ENCODE measurements at regions not wholly inside any gene's neighbourhood (a gene's known extent, or its start where the extent isn't known, plus 50 kb on each side); places are given as distances from the start of the nearest gene placed in this dataset.

GRCh38 chr2:128394007-128394730 lies 75.5 kb upstream of the HS6ST1 start:
- Histone ChIP-seq H3K9me3 (ENCODE audit: control insufficient read depth, low read length) (no peaks in the 10 kb centered on the region), H3K27ac (ENCODE audit: insufficient read depth, low read depth, low read length, poor library complexity, severe bottlenecking) (no peak overlapping the region), H3K4me3 (ENCODE audit: insufficient read depth, low read depth, low read length) (no peak overlapping the region), H3K27me3 (ENCODE audit: control insufficient read depth, insufficient read depth, low read length, poor library complexity, severe bottlenecking) (no peaks in the 10 kb centered on the region), H3K36me3 (ENCODE audit: control insufficient read depth, insufficient read depth, low read length) (no peaks in the 10 kb centered on the region), H3K4me1 (ENCODE audit: control insufficient read depth, insufficient read depth, low read length) (no peaks in the 10 kb centered on the region)
- WGBS, 2 experiments, result 80 to 84% methylated on average over 11 of the region's 11 CpGs

GRCh38 chr2:128395196-128395595 lies 76.5 kb upstream of the HS6ST1 start:
- H3K9me3 ChIP-seq (ENCODE audit: control insufficient read depth, low read length), result no peaks in the 10 kb centered on the region
- no peak overlapping the region for H3K27ac ChIP-seq (ENCODE audit: insufficient read depth, low read depth, low read length, poor library complexity, severe bottlenecking)
- 83 to 85% methylated on average over 9 to 10 of the region's 10 CpGs for WGBS, 2 experiments
- H3K36me3 ChIP-seq (ENCODE audit: control insufficient read depth, insufficient read depth, low read length), result no peaks in the 10 kb centered on the region
- H3K4me1 ChIP-seq (ENCODE audit: control insufficient read depth, insufficient read depth, low read length), result no peaks in the 10 kb centered on the region
- H3K27me3 ChIP-seq (ENCODE audit: control insufficient read depth, insufficient read depth, low read length, poor library complexity, severe bottlenecking), result no peaks in the 10 kb centered on the region
- H3K4me3 ChIP-seq (ENCODE audit: insufficient read depth, low read depth, low read length), result no peak overlapping the region

GRCh38 chr2:128395640-128396499 lies 77.2 kb upstream of the HS6ST1 start:
- H3K36me3 ChIP-seq (ENCODE audit: control insufficient read depth, insufficient read depth, low read length), result no peaks in the 10 kb centered on the region
- H3K9me3 ChIP-seq (ENCODE audit: control insufficient read depth, low read length), result no peaks in the 10 kb centered on the region
- H3K4me3 ChIP-seq (ENCODE audit: insufficient read depth, low read depth, low read length), result no peak overlapping the region
- WGBS, 2 experiments, result 89% methylated on average over 14 of the region's 15 CpGs
- peak overlapping the region; percentile 53 for H3K27ac ChIP-seq (ENCODE audit: insufficient read depth, low read depth, low read length, poor library complexity, severe bottlenecking)
- no peaks in the 10 kb centered on the region for H3K4me1 ChIP-seq (ENCODE audit: control insufficient read depth, insufficient read depth, low read length)
- H3K27me3 ChIP-seq (ENCODE audit: control insufficient read depth, insufficient read depth, low read length, poor library complexity, severe bottlenecking), result no peaks in the 10 kb centered on the region

- no peaks in the 10 kb centered on the region for H3K9me3 ChIP-seq (ENCODE audit: control insufficient read depth, low read length)
- no peak overlapping the region for H3K4me3 ChIP-seq (ENCODE audit: insufficient read depth, low read depth, low read length)
- WGBS, 2 experiments, result 14 to 15% methylated on average over 7 of the region's 7 CpGs
- H3K36me3 ChIP-seq (ENCODE audit: control insufficient read depth, insufficient read depth, low read length), result no peaks in the 10 kb centered on the region
- H3K27ac ChIP-seq (ENCODE audit: insufficient read depth, low read depth, low read length, poor library complexity, severe bottlenecking), result peak overlapping the region; percentile 53
- no peaks in the 10 kb centered on the region for H3K4me1 ChIP-seq (ENCODE audit: control insufficient read depth, insufficient read depth, low read length)
- no peaks in the 10 kb centered on the region for H3K27me3 ChIP-seq (ENCODE audit: control insufficient read depth, insufficient read depth, low read length, poor library complexity, severe bottlenecking)
These were observed 77.8 kb upstream of the HS6ST1 start for GRCh38 chr2:128396500-128396891.

GRCh38 chr2:128396946-128397345 lies 78.3 kb upstream of the HS6ST1 start:
- 89% methylated on average over 1 of the region's 2 CpGs; no CpG with 5 or more reads in 1 of the 2 experiments for WGBS, 2 experiments
- Histone ChIP-seq H3K27ac (ENCODE audit: insufficient read depth, low read depth, low read length, poor library complexity, severe bottlenecking) (no peak overlapping the region), H3K36me3 (ENCODE audit: control insufficient read depth, insufficient read depth, low read length) (no peaks in the 10 kb centered on the region), H3K9me3 (ENCODE audit: control insufficient read depth, low read length) (no peaks in the 10 kb centered on the region), H3K27me3 (ENCODE audit: control insufficient read depth, insufficient read depth, low read length, poor library complexity, severe bottlenecking) (no peaks in the 10 kb centered on the region), H3K4me3 (ENCODE audit: insufficient read depth, low read depth, low read length) (no peak overlapping the region), H3K4me1 (ENCODE audit: control insufficient read depth, insufficient read depth, low read length) (no peaks in the 10 kb centered on the region)

- WGBS, 2 experiments, result 97 to 98% methylated on average over 2 of the region's 2 CpGs
- H3K36me3 ChIP-seq (ENCODE audit: control insufficient read depth, insufficient read depth, low read length), result no peaks in the 10 kb centered on the region
These were observed 80.6 kb upstream of the HS6ST1 start for GRCh38 chr2:128399256-128399655.

GRCh38 chr2:128399690-128400291 lies 81.1 kb upstream of the HS6ST1 start:
- no peaks in the 10 kb centered on the region for H3K4me1 ChIP-seq (ENCODE audit: control insufficient read depth, insufficient read depth, low read length)
- 72 to 77% methylated on average over 5 of the region's 5 CpGs for WGBS, 2 experiments
- H3K9me3 ChIP-seq (ENCODE audit: control insufficient read depth, low read length), result no peaks in the 10 kb centered on the region
- no peaks in the 10 kb centered on the region for H3K36me3 ChIP-seq (ENCODE audit: control insufficient read depth, insufficient read depth, low read length)
- H3K27me3 ChIP-seq (ENCODE audit: control insufficient read depth, insufficient read depth, low read length, poor library complexity, severe bottlenecking), result no peaks in the 10 kb centered on the region
- H3K27ac ChIP-seq (ENCODE audit: insufficient read depth, low read depth, low read length, poor library complexity, severe bottlenecking), result no peak overlapping the region
- no peak overlapping the region for H3K4me3 ChIP-seq (ENCODE audit: insufficient read depth, low read depth, low read length)

More at GRCh38 chr2:128399256-128399655, 80.6 kb upstream of the HS6ST1 start:
- Histone ChIP-seq H3K4me3 (ENCODE audit: insufficient read depth, low read depth, low read length) (no peak overlapping the region), H3K27me3 (ENCODE audit: control insufficient read depth, insufficient read depth, low read length, poor library complexity, severe bottlenecking) (no peaks in the 10 kb centered on the region), H3K27ac (ENCODE audit: insufficient read depth, low read depth, low read length, poor library complexity, severe bottlenecking) (no peak overlapping the region), H3K4me1 (ENCODE audit: control insufficient read depth, insufficient read depth, low read length) (no peaks in the 10 kb centered on the region), H3K9me3 (ENCODE audit: control insufficient read depth, low read length) (no peaks in the 10 kb centered on the region)

- no peak overlapping the region for H3K4me3 ChIP-seq (ENCODE audit: insufficient read depth, low read depth, low read length)
- H3K27ac ChIP-seq (ENCODE audit: insufficient read depth, low read depth, low read length, poor library complexity, severe bottlenecking), result no peak overlapping the region
- H3K36me3 ChIP-seq (ENCODE audit: control insufficient read depth, insufficient read depth, low read length), result no peaks in the 10 kb centered on the region
- no peaks in the 10 kb centered on the region for H3K4me1 ChIP-seq (ENCODE audit: control insufficient read depth, insufficient read depth, low read length)
- 92 to 93% methylated on average over 7 of the region's 8 CpGs for WGBS, 2 experiments
- no peaks in the 10 kb centered on the region for H3K9me3 ChIP-seq (ENCODE audit: control insufficient read depth, low read length)
- no peaks in the 10 kb centered on the region for H3K27me3 ChIP-seq (ENCODE audit: control insufficient read depth, insufficient read depth, low read length, poor library complexity, severe bottlenecking)
These were observed 83.0 kb upstream of the HS6ST1 start for GRCh38 chr2:128401680-128402079.

- Histone ChIP-seq H3K36me3 (ENCODE audit: control insufficient read depth, insufficient read depth, low read length) (no peaks in the 10 kb centered on the region), H3K4me3 (ENCODE audit: insufficient read depth, low read depth, low read length) (no peak overlapping the region), H3K27ac (ENCODE audit: insufficient read depth, low read depth, low read length, poor library complexity, severe bottlenecking) (no peak overlapping the region), H3K4me1 (ENCODE audit: control insufficient read depth, insufficient read depth, low read length) (no peaks in the 10 kb centered on the region), H3K27me3 (ENCODE audit: control insufficient read depth, insufficient read depth, low read length, poor library complexity, severe bottlenecking) (no peaks in the 10 kb centered on the region), H3K9me3 (ENCODE audit: control insufficient read depth, low read length) (no peaks in the 10 kb centered on the region)
- WGBS, 2 experiments, result 63 to 65% methylated on average over 13 of the region's 13 CpGs
These were observed 84.4 kb upstream of the HS6ST1 start for GRCh38 chr2:128402911-128403670.
